ENCODE measurements at regions not wholly inside any gene's neighbourhood (a gene's known extent, or its start where the extent isn't known, plus 50 kb on each side); places are given as distances from the start of the nearest gene placed in this dataset.

- TF ChIP-seq FOXP2 (optimal IDR thresholded peaks at IDR 0.05; ENCODE audit: borderline replicate concordance, extremely low read depth, extremely low read length, insufficient read depth) (no peak), POLR2AphosphoS5 (IDR thresholded peaks at IDR 0.05; ENCODE audit: low read depth, low read length) (no peak), TAF1 (IDR thresholded peaks at IDR 0.05; ENCODE audit: borderline replicate concordance, insufficient read depth, low read length) (no peak), SIN3A (IDR thresholded peaks at IDR 0.05; ENCODE audit: borderline replicate concordance, insufficient read depth, low read length) (no peak)
Measured at GRCh38 chr13:44249431-44249836, 124.2 kb upstream of the SERP2 start.

Measured in PFSK-1 (cell line).